DMS153 treated with DMSO at 0.1 percent for 48 hours (cell line): ENCODE measurements at regions not wholly inside any gene's neighbourhood (a gene's known extent, or its start where the extent isn't known, plus 50 kb on each side); places are given as distances from the start of the nearest gene placed in this dataset.
"Not testable (repeated sequence)": the region's sequence is repeated elsewhere in the genome, so short reads cannot be mapped to it uniquely, and the experiment has no call there.

ENCODE experiments used
- DNase-seq: peaks from one replicate; lab custom pipeline; 2025; ENCODE audit not compliant: unreplicated experiment; lab: John Stamatoyannopoulos, UW

DNA sequence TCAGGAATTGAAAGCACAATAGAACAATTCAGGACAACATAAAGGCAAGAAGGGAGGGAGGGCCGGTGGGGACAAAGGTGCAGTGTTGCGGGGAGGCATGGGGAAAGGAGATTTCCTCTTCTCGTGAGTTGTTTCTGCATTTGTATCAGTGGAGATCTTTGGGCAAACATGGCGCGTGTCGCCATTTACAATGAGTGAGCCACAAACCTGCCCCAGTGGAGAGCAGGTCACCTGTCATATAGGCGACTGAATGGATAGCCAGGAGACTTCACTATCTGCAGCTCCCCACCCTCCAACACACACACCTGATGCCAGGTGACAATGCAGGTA lies 87.7 kb upstream of the SLC45A1 start:
- DNase-seq, result no peak

DNA sequence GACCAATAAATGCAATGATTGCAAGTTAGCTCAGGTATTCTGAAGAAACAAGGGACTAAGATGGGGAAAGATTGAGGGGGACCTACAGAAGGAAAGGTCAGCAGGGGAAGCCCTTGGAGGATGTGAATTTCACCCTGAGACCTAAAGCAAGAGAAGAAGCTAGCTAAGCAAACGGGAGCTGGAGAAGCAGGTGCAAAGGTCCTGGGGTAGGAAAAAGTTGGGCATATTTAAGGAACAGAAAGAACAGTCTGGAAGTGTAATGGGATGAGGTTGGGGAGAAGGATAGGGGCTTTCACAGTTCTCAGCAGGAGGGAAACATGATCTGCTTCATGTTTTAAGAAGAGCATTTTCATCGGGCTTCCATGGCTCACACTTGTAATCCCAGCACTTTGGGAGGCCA lies 89.7 kb upstream of the SLC45A1 start:
- no peak for DNase-seq

DNA sequence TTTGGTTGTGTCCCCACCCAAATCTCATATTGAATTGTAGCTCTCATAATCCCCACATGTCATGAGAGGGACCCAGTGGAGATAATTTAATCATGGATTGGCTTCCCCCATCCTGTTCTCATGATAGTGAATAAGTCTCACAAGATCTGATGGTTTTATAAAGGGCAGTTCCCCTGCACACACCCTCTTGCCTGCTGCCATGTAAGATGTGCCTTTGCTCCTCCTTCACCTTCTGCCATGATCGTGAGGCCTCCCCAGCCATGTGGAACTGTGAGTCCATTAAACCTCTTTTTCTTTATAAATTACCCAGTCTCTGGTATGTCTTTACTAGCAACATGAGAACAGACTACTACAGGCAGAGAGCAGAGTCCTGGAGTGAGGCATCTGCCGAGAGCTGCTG lies 90.2 kb upstream of the SLC45A1 start:
- not testable (repeated sequence) for DNase-seq

GRCh38 chr1:8226747-8227146 lies 91.2 kb upstream of the SLC45A1 start:
- no peak for DNase-seq

DNA sequence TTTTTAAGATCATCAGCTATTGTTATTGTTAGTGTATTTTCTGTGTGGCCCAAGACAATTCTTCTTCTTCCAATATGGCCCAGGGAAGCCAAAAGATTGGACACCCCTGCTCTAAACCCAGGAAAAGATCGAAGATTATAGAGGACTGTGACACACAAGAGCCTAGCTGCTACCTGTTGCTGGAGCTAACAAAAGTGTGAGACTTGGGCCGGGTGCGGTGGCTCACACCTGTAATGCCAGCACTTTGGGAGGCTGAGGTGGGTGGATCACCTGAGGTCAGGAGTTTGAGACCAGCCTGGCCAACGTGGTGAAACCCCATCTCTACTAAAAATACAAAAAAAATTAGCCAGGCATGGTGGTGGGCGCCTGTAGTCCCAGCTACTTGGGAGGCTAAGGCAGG lies 91.9 kb upstream of the SLC45A1 start:
- not testable (repeated sequence) for DNase-seq

GRCh38 chr1:8223526-8223925 lies 94.4 kb upstream of the SLC45A1 start:
- DNase-seq, result no peak

DNA sequence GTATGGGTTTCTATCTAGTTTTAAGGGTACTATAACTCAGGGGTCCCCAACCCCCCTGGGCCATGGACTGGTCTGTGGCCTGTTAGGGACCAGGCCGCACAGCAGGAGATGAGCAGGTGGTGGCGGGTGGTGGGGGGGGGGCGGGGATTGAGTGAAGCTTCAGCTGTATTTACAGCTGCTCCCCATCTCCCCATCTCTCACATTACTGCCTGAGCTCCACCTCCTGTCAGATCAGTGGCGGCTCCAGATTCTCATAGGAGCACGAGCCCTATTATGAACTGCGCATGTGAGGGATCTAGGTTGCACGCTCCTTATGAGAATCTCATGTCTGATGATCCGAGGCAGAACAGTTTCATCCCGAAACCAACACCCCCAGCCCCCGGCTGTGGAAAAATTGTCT lies 95.1 kb upstream of the SLC45A1 start:
- no peak for DNase-seq

GRCh38 chr1:8219530-8219929 lies 98.4 kb upstream of the SLC45A1 start:
- DNase-seq, result no peak

GRCh38 chr1:8218351-8219092 lies 99.4 kb upstream of the SLC45A1 start:
- no peak for DNase-seq

DNA sequence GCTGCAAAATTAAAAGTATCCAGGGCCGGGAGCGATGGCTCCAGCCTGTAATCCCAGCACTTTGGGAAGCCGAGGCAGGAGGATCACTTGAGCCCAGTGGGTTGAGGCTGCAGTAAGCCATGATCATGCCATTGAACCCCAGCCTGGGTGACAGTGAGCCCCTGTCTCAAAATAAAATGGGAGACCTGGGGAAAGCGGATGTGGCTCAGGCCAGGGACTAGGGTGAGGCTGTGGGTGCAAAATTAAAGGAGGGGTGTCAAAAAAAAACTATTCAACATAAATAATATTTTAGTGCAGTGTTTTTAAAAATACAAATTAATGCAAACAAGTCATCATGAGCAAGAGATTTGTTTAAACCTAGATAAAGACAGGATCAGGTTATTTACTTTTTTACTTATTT lies 100.1 kb upstream of the SLC45A1 start:
- no peak for DNase-seq

DNA sequence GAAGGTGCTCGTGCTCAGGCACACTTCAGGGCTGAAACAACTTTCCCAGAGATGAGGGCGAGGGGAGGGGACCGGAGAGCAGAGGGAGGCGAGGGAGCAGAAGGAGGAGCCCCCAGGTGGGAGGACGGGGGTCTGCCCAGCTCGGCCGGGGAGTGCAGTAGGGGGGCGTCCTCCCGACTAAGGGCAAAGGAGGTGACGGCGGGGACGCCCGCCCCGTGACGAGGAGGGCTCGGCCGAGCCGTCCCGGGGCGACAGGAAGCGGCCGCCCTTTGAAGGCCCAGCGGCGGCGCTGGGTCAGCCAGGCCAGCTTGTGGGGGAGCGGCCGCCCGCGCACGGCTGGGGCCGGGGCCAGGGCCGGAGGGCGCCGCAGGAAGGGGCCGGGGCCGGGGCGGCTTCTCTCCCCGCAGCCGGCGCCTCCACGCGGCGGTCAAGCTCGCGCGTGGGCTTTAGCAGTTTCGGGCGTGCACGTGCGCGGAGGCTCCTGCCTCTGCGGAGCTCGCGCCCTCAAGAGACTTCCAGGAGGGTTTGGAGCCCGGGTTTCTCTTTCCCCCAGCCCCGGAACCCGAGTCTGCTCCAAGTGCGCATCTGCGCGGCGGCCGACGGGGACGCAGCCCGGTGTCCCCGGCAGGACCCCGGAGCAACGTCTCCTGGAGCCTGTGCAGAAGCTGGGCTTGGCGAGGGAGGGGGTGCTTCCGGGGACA lies 100.8 kb upstream of the SLC45A1 start:
- DNase-seq, result no peak

DNA sequence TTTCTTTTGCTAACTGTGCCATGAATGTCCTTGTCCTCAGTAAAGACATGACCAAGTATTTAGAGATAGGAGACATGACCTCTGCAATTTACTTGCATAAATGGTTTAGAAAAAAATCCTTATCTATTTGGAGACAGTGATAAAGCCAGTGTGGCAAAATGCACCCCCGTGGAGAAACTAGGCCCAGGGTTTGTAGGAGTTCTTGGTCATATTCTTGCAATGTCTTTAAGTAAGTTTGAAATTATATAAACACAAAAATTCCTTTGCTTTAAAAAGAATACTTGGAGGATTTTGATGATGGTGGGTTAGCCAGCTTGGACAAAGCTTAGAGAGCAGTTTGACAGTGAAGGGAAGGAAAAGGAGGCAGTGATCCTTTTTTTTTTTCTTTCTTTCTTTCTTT lies 101.9 kb upstream of the SLC45A1 start:
- DNase-seq, result no peak

GRCh38 chr1:8214501-8215173 lies 103.3 kb upstream of the SLC45A1 start:
- no peak for DNase-seq

DNA sequence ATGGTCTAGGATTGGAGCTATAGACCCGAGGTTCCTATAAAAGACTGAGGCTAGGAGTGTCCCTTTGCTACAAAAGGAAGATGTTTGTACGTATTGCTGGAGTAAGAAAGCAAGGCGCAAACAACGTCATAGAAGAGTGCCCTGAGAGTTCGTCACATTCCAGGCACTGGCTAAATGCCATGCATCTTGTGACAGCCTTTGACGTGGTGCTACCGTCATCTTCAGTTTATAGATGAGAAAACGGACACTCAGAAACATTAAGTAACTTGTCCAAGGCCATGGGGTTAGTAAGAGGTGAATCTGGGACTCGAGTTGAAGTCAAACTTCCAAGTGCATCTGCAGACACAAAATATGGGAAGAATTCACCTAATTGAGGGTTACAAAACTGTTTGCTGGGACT lies 104.2 kb upstream of the SLC45A1 start:
- DNase-seq, result no peak

- DNase-seq, result no peak
Observed at GRCh38 chr1:8213136-8213535, 104.8 kb upstream of the SLC45A1 start.

DNA sequence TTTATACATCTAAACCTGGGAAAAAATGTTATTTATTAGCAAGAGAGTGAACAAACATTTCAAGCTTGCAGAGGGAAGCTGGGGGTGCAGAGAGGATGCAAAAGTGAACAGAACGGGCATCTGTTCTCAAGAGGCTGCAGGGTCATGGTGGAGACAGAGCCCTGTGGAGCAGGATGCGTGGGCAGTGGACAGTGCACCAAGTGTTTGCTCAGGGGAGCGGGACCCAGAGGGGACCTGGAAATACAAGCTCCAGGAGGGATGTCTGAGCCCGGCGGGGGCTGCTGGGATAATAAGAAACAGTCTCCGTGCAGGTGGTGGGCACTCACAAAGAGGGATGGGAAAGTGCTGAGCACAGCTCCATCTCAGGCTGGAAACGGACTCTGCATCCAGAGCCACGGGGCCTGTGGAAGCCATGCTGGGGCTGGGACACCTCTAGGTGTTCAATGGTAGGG lies 105.3 kb upstream of the SLC45A1 start:
- no peak for DNase-seq

- peak; percentile 57 for DNase-seq
Observed at GRCh38 chr1:8211883-8212579, 105.9 kb upstream of the SLC45A1 start.

GRCh38 chr1:8211251-8211882 lies 106.5 kb upstream of the SLC45A1 start:
- peak; percentile 56 for DNase-seq

DNA sequence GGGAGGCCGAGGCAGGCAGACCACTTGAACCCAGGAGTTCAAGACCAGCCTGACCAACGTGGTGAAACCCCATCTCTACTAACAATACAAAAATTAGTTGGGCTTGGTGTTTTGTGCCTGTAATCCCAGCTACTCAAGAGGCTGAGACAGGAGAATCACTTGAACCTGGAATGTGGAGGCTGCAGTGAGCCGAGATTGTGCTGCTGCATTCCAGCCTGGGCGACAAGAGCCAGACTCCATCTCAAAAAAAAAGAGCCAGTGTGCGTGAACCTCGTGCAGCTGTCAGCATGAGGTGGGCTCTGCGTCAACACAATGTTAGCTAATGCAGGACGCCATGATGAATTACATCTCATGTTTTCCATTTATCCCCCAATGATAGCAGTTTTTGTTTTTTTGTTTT lies 110.7 kb upstream of the SLC45A1 start:
- DNase-seq, result no peak

- DNase-seq, result no peak
Observed at GRCh38 chr1:8206391-8206790, 111.5 kb upstream of the SLC45A1 start.

DNA sequence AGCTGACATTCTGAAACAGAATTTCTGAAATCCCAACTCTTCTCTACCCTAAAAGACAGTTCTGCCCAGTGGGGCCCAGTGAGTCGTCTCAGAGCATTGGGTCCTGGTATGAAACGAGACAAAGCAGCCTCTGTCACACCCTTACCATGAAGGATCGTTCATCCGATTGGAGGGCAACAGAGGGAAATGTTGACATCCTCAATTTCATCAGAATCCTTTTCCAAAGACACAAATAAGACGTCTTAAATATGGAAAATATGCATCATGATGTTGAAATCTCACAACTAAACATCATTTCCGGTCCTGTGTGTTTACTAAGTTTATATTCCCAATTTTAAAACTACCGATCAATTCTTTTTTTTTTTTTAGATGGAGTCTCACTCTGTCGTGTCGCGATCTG lies 112.1 kb upstream of the SLC45A1 start:
- no peak for DNase-seq
